IMR-90 (cell line): ENCODE measurements at regions not wholly inside any gene's neighbourhood (a gene's known extent, or its start where the extent isn't known, plus 50 kb on each side); places are given as distances from the start of the nearest gene placed in this dataset.

Experiments
- ATAC-seq: fragments of 200-7000 bp; cut with Tn5 transposase; 2 replicates; pipeline ENCODE4 v1.9.1; 2020; ENCODE audit warnings: low read depth, mild to moderate bottlenecking, moderate library complexity
- BruUV-seq: library from RNA; stranded (reverse); fragments of 400-500 nt; replicated peaks from 2 replicates; lab custom pipeline; 2021; lab: Mats Ljungman, UMichigan
- CTCF ChIA-PET: fragments of 300-600 bp; formaldehyde crosslinking; extraction: SDS; loops from one replicate; lab custom pipeline; 2021; ENCODE audit warnings: antibody characterized with exemption; lab: Yijun Ruan, JAX
- POLR2A ChIA-PET: fragments of 300-600 bp; sonication (Branson Sonifier 250); formaldehyde crosslinking; loops from one replicate; lab custom pipeline; 2022; ENCODE audit warnings: antibody characterized with exemption; ENCODE audit not compliant: unreplicated experiment; lab: Charles Lee
- DNase-seq: peaks from one replicate; pipeline ENCODE4 v3.0.0; 2013
- H2AFZ ChIP-seq: replicated peaks from 2 replicates; pipeline ENCODE3; 2013; ENCODE audit warnings: low read length, mild to moderate bottlenecking; ENCODE audit not compliant: poor library complexity
- H2AK5ac ChIP-seq: 2 replicates; pipeline ENCODE4 v1.6.1; 2013; ENCODE audit warnings: low read depth, low read length, inconsistent platforms
- H2AK9ac ChIP-seq: replicated peaks from 2 replicates; pipeline ENCODE3; 2013; ENCODE audit warnings: mild to moderate bottlenecking, low read depth, low read length, moderate library complexity; ENCODE audit not compliant: poor library complexity
- H2BK120ac ChIP-seq: 2 replicates; pipeline ENCODE4 v1.6.1; 2013; ENCODE audit warnings: low read depth, low read length, inconsistent platforms
- H2BK15ac ChIP-seq: 3 replicates; pipeline ENCODE4 v1.6.1; 2013; ENCODE audit warnings: low read depth, low read length, inconsistent platforms
- H2BK20ac ChIP-seq: 2 replicates; pipeline ENCODE4 v1.6.1; 2013; ENCODE audit warnings: low read depth, mild to moderate bottlenecking, inconsistent platforms, low read length, moderate library complexity
- H2BK5ac ChIP-seq: 2 replicates; pipeline ENCODE4 v1.6.1; 2013; ENCODE audit warnings: mild to moderate bottlenecking, low read depth, low read length, inconsistent platforms; ENCODE audit not compliant: poor library complexity, severe bottlenecking
- H3K14ac ChIP-seq: replicated peaks from 2 replicates; pipeline ENCODE4 v1.6.1; 2013; ENCODE audit warnings: low read depth, low read length, inconsistent platforms
- H3K18ac ChIP-seq: 2 replicates; pipeline ENCODE4 v1.6.1; 2013; ENCODE audit warnings: low read depth, low read length, control low read depth
- H3K23ac ChIP-seq: 2 replicates; pipeline ENCODE4 v1.6.1; 2013; ENCODE audit warnings: low read depth, low read length, inconsistent platforms
- H3K27ac ChIP-seq: 2 replicates; pipeline ENCODE4 v1.5.1; 2013; ENCODE audit warnings: mild to moderate bottlenecking, control low read depth, low read length; ENCODE audit not compliant: insufficient read depth
- H3K27me3 ChIP-seq: 2 replicates; pipeline ENCODE4 v1.6.1; 2013; ENCODE audit warnings: low read length; ENCODE audit not compliant: control insufficient read depth, insufficient read depth
- H3K36me3 ChIP-seq: 2 replicates; pipeline ENCODE4 v1.6.1; 2013; ENCODE audit warnings: low read length, mixed read lengths; ENCODE audit not compliant: control insufficient read depth, insufficient read depth
- H3K4ac ChIP-seq: 2 replicates; pipeline ENCODE4 v1.6.1; 2013; ENCODE audit warnings: low read depth, low read length, inconsistent platforms
- H3K4me1 ChIP-seq: 2 replicates; pipeline ENCODE4 v1.6.1; 2013; ENCODE audit warnings: low read length, mixed read lengths; ENCODE audit not compliant: control insufficient read depth, insufficient read depth
- H3K4me2 ChIP-seq: 2 replicates; pipeline ENCODE4 v1.6.1; 2013; ENCODE audit warnings: low read depth, mild to moderate bottlenecking, control low read depth, low read length, moderate library complexity
- H3K4me3 ChIP-seq: 2 replicates; pipeline ENCODE4 v1.5.1; 2013; ENCODE audit warnings: low read depth, mild to moderate bottlenecking, control low read depth, low read length, moderate library complexity; ENCODE audit not compliant: insufficient read depth
- H3K56ac ChIP-seq: 2 replicates; pipeline ENCODE4 v1.6.1; 2013; ENCODE audit warnings: low read length, inconsistent platforms; ENCODE audit not compliant: insufficient read depth; ENCODE audit errors: extremely low read depth
- H3K79me1 ChIP-seq, 2 experiments: 2 replicates each; pipeline ENCODE4 v1.6.1; 2013; ENCODE audit warnings: low read length in 2 of 2, inconsistent platforms in 1 of 2, low read depth in 1 of 2
- H3K9ac ChIP-seq: 2 replicates; pipeline ENCODE4 v1.6.1; 2013; ENCODE audit warnings: low read depth, low read length, control low read depth
- H3K9me1 ChIP-seq: 2 replicates; pipeline ENCODE4 v1.6.1; 2013; ENCODE audit warnings: low read length, inconsistent platforms; ENCODE audit not compliant: insufficient read depth
- H3K9me3 ChIP-seq: 2 replicates; pipeline ENCODE4 v1.6.1; 2013; ENCODE audit warnings: low read length; ENCODE audit not compliant: control insufficient read depth, insufficient read depth
- H4K20me1 ChIP-seq: 2 replicates; pipeline ENCODE4 v1.6.1; 2013; ENCODE audit warnings: low read length, inconsistent platforms; ENCODE audit not compliant: insufficient read depth
- H4K5ac ChIP-seq: 2 replicates; pipeline ENCODE4 v1.6.1; 2013; ENCODE audit warnings: mild to moderate bottlenecking, low read depth, low read length, control low read depth
- H4K8ac ChIP-seq, 2 experiments: 2 replicates each; pipeline ENCODE4 v1.6.1; 2013; ENCODE audit warnings: low read depth in 2 of 2, low read length in 2 of 2, control low read depth in 1 of 2, inconsistent platforms in 1 of 2
- H4K91ac ChIP-seq: 2 replicates; pipeline ENCODE4 v1.6.1; 2013; ENCODE audit warnings: low read depth, low read length, inconsistent platforms; ENCODE audit not compliant: insufficient read depth
- BHLHE40 ChIP-seq: fragments of 150-350 bp; IDR thresholded peaks from 2 replicates; pipeline ENCODE4 v1.6.1; 2016; ENCODE audit warnings: mild to moderate bottlenecking, low read depth, low read length
- MAFK ChIP-seq: IDR thresholded peaks from 2 replicates; pipeline ENCODE4 v1.6.1; 2012; ENCODE audit warnings: low read depth, low read length, improper control_type of control experiment
- MXI1 ChIP-seq: IDR thresholded peaks from 2 replicates; pipeline ENCODE4 v1.6.1; 2012; ENCODE audit warnings: low read depth, mild to moderate bottlenecking, low read length, moderate library complexity, borderline replicate concordance
- POLR2A ChIP-seq: IDR thresholded peaks from 2 replicates; pipeline ENCODE4 v1.6.1; 2012; ENCODE audit warnings: mild to moderate bottlenecking, low read depth, low read length
- RCOR1 ChIP-seq: IDR thresholded peaks from 2 replicates; pipeline ENCODE4 v1.6.1; 2012; ENCODE audit warnings: mild to moderate bottlenecking, low read length, improper control_type of control experiment; ENCODE audit not compliant: insufficient replicate concordance
- RFX5 ChIP-seq: IDR thresholded peaks from 2 replicates; pipeline ENCODE4 v1.8.0; 2012; ENCODE audit warnings: low read depth, mild to moderate bottlenecking, low read length, moderate library complexity
- SMC3 ChIP-seq: fragments of 150-350 bp; IDR thresholded peaks from 2 replicates; pipeline ENCODE4 v1.6.1; 2016; ENCODE audit warnings: low read depth, mild to moderate bottlenecking, antibody characterized with exemption, low read length, moderate library complexity
- USF2 ChIP-seq: fragments of 150-350 bp; IDR thresholded peaks from 2 replicates; pipeline ENCODE4 v1.6.1; 2017; ENCODE audit warnings: mild to moderate bottlenecking, antibody characterized with exemption, low read length, low read depth
- WGBS, 2 experiments: methylation state at CpG; one replicate each; pipeline versions ENCODE4 v1.1.5 to v1.1.7; 2013; ENCODE audit warnings: missing lambda C conversion rate in 2 of 2; ENCODE audit not compliant: insufficient read length in 1 of 2; ENCODE audit errors: extremely low coverage in 2 of 2; 5-methylcytosine and 5-hydroxymethylcytosine counted together
- dilution Hi-C: fragments of 300-500 bp; cut with HindIII; formaldehyde crosslinking; loops from one replicate; pipeline ENCODE4 v1.14.3; 2018; ENCODE audit warnings: low sequenced_read_pairs; ENCODE audit not compliant: unreplicated experiment
- in situ Hi-C: fragments of 300-500 bp; cut with MboI; formaldehyde crosslinking; loops from 3 replicates; pipeline ENCODE4 v1.14.3; 2019; ENCODE audit warnings: low sequenced_read_pairs, inconsistent platforms, mixed read lengths
- intact Hi-C: fragments of 100-400 bp; cut with micrococcal nuclease; formaldehyde crosslinking; loops from 2 replicates; pipeline ENCODE4 v1.10.0; 2022
- TF ChIP-seq, protein P1 (sequence below): conservative IDR thresholded peaks from 2 replicates; pipeline ENCODE4 v1.5.1; 2012; ENCODE audit warnings: mild to moderate bottlenecking, low read depth, low read length, improper control_type of control experiment

DNA sequence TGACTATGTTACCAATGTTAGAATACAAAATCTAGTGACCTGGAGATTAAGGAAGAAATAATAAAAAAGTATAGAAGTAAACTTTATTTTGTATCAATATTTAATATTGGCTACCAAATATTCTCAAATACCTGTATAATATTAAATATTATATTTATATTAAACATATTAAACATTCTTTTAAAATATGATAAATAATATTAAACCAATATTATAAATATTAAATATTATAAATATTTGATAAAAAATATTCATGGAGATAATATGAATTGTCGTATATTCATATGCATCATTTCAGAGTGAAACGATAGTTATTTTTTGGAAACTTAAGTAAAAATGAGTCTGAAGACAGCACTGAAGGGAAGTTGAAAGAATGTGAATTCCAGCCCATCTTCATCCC lies 571.2 kb upstream of the KLF12 start:
- ChIA-PET CTCF (no interaction called here), POLR2A (no interaction called here)
- no peaks in the 10 kb centered on the region for H3K27me3 ChIP-seq
- H4K5ac ChIP-seq, result no peak overlapping the region
- BruUV-seq, result no TSS peak
- H2BK120ac ChIP-seq, result no peak overlapping the region
- no peak overlapping the region for H3K56ac ChIP-seq
- H4K8ac ChIP-seq, result no peak overlapping the region
- no peak overlapping the region for H2AFZ ChIP-seq
- TF ChIP-seq POLR2A, result no peak
- TF ChIP-seq MXI1, result no peak
- TF ChIP-seq RFX5, result no peak
- TF ChIP-seq BHLHE40, result no peak
- TF ChIP-seq RCOR1, result no peak
- no peak for TF ChIP-seq USF2
- TF ChIP-seq MAFK, result no peak
- TF ChIP-seq SMC3, result no peak
- TF ChIP-seq, protein P1, sequence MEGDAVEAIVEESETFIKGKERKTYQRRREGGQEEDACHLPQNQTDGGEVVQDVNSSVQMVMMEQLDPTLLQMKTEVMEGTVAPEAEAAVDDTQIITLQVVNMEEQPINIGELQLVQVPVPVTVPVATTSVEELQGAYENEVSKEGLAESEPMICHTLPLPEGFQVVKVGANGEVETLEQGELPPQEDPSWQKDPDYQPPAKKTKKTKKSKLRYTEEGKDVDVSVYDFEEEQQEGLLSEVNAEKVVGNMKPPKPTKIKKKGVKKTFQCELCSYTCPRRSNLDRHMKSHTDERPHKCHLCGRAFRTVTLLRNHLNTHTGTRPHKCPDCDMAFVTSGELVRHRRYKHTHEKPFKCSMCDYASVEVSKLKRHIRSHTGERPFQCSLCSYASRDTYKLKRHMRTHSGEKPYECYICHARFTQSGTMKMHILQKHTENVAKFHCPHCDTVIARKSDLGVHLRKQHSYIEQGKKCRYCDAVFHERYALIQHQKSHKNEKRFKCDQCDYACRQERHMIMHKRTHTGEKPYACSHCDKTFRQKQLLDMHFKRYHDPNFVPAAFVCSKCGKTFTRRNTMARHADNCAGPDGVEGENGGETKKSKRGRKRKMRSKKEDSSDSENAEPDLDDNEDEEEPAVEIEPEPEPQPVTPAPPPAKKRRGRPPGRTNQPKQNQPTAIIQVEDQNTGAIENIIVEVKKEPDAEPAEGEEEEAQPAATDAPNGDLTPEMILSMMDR, result no peak
- H3K23ac ChIP-seq, result no peak overlapping the region
- no peaks in the 10 kb centered on the region for H3K4me1 ChIP-seq
- dilution Hi-C loops (no loop called here), intact Hi-C loops (no loop called here), in situ Hi-C loops (no loop called here)
- no peak overlapping the region for H2BK15ac ChIP-seq
- no peaks in the 10 kb centered on the region for H3K9me3 ChIP-seq
- no peak overlapping the region for H2BK5ac ChIP-seq
- no peak overlapping the region for H2BK20ac ChIP-seq
- no peaks in the 10 kb centered on the region for H3K36me3 ChIP-seq
- no peak overlapping the region for H3K18ac ChIP-seq
- H3K4ac ChIP-seq, result no peak overlapping the region
- H3K4me2 ChIP-seq, result no peak overlapping the region
- H2AK9ac ChIP-seq, result no peak overlapping the region
- H2AK5ac ChIP-seq, result no peak overlapping the region
- no peak overlapping the region for H3K9ac ChIP-seq
- no peaks in the 10 kb centered on the region for H3K9me1 ChIP-seq
- no peaks in the 10 kb centered on the region for H4K20me1 ChIP-seq
- ATAC-seq, result no peak
- H3K27ac ChIP-seq, result no peak overlapping the region
- H3K79me1 ChIP-seq, result no peaks in the 10 kb centered on the region
- no peak overlapping the region for H4K91ac ChIP-seq
- WGBS, 2 experiments, result no CpG with 5 or more reads among the region's 2 CpGs
- no peak overlapping the region for H3K14ac ChIP-seq
- DNase-seq, result no peak
- H3K4me3 ChIP-seq, result no peak overlapping the region
